ENCODE measurements at regions not wholly inside any gene's neighbourhood (a gene's known extent, or its start where the extent isn't known, plus 50 kb on each side); places are given as distances from the start of the nearest gene placed in this dataset.
A peak's percentile ranks its signal among the peaks of the same experiment; 100 is the strongest.
"Not testable (repeated sequence)": the region's sequence is repeated elsewhere in the genome, so short reads cannot be mapped to it uniquely, and the experiment has no call there.

- DNase-seq = no peak
These were observed 529.5 kb upstream of the RGMB start for GRCh38 chr5:98243972-98244371.

- DNase-seq = no peak
These were observed 524.5 kb upstream of the RGMB start for GRCh38 chr5:98248949-98249348.

DNA sequence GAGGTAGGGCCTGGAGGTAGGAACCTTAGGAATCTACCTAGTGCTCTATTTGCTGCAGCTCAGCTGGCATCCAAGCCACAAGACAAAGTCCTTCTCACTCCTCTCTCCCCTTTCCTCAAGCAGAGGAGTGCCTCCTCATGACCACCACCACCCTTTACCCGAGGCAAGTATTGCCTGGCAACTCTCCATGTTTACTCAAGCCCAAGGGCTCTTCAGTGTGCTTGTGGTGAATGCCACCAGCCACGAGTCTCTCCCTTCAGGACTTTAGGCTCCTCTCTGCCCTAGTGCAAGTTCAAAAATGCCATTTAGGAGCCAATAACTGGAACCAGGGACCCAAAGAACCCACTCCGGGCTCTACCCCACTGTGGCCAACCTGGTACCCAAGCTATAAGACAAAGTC, 514.5 kb upstream of the RGMB start:
- no peak for DNase-seq

GRCh38 chr5:98259595-98259994, 513.9 kb upstream of the RGMB start:
- DNase-seq = peak; percentile 23

DNA sequence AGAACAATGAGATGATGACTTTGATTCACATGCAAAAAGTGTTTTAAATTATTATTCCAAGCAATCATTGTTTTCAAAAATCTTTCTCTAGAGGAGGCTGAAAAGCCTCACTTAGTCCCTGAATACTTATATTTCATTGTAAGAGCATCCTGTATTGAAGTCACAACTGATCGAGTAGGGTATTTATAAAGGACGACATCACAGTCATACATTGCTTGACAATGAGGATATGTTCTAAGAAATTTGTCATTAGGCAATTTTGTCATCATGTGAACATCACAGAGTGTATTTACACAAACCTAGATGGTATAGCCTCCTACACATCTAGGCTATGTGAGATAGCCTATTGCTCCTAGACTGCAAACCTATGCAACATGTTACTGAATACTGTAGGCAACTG, 510.4 kb upstream of the RGMB start:
- no peak for DNase-seq

DNA sequence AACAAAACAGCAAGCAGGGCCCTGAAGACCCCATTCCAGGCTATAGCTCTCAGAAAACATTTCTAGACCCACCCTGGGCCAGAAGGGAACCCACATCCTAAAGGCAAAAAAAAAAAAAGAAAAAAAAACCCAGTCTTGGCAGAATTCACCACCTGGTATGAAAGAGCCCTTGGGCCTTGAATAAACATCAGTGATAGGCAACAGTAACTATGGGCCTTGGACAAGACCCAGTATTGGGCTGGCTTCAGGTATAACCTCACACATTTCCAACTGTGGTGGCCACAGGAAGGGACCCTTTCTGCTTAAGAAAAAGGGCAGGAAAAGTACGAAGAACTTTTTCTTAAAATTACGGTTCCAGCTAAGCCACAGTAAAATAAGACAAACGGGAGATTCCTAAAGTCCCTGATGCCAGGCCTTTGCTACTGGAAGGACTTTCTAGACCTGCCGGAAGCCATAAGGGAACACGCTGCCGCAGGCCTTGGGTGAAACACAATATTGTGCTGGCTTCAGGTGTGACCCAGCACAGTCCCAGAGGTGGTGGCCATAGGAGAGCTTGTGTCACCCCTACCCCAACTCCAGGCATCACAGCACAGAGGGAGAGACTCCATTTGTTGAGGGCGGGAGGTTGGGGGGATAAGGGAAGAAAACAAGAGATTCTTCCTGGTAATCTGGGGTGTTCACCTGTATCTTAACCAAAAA, 505.2 kb upstream of the RGMB start:
- DNase-seq = no peak

- DNase-seq = no peak
These were observed 497.5 kb upstream of the RGMB start for GRCh38 chr5:98275980-98276379.

- DNase-seq = peak; percentile 76
These were observed 490.9 kb upstream of the RGMB start for GRCh38 chr5:98282521-98282920.

GRCh38 chr5:98292496-98292895, 481.0 kb upstream of the RGMB start:
- no peak for DNase-seq

GRCh38 chr5:98296426-98296825, 477.0 kb upstream of the RGMB start:
- DNase-seq = peak; percentile 66

DNA sequence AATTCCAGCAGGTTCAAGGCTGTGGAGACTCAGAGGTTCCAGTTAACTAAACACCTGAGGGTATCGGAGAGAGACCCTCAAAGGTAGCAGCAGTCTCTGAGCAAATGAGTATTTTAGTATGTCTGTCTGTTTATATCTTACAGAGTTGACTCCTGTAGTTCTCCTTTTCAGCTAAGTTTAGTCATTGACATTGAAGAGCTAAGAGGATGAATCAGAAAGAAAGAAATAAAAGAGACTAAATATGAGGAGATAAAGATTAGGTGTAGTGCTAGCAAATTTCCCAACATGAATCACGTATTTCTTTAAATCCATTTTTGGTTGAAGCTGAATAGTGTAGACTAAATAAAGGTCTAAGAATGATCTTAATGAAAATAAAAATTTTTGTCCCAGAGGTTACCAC, 474.0 kb upstream of the RGMB start:
- peak; percentile 13 for DNase-seq

DNA sequence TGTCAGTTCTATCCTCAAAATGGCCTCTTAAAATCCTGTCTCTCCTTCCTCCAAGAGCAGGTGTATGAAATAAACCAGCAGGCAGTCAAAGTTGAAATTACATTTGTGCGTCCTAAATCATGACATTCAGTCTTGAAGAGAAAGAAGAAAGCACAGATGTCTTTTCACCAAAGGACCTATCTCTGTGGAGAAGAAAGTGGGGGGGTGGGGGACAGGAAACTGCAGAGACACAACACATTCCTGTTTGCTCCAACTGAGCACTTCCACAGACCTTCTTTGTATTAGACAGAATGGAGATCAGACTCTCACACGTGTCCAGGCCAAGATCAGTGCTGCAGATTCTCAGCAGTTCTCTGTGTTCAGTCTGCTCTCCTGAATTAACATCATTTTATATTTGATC, 471.9 kb upstream of the RGMB start:
- no peak for DNase-seq

GRCh38 chr5:98307811-98308210, 465.7 kb upstream of the RGMB start:
- no peak for DNase-seq

GRCh38 chr5:98308231-98308630, 465.2 kb upstream of the RGMB start:
- DNase-seq = no peak

GRCh38 chr5:98308960-98309359, 464.5 kb upstream of the RGMB start:
- DNase-seq = peak; percentile 20

DNA sequence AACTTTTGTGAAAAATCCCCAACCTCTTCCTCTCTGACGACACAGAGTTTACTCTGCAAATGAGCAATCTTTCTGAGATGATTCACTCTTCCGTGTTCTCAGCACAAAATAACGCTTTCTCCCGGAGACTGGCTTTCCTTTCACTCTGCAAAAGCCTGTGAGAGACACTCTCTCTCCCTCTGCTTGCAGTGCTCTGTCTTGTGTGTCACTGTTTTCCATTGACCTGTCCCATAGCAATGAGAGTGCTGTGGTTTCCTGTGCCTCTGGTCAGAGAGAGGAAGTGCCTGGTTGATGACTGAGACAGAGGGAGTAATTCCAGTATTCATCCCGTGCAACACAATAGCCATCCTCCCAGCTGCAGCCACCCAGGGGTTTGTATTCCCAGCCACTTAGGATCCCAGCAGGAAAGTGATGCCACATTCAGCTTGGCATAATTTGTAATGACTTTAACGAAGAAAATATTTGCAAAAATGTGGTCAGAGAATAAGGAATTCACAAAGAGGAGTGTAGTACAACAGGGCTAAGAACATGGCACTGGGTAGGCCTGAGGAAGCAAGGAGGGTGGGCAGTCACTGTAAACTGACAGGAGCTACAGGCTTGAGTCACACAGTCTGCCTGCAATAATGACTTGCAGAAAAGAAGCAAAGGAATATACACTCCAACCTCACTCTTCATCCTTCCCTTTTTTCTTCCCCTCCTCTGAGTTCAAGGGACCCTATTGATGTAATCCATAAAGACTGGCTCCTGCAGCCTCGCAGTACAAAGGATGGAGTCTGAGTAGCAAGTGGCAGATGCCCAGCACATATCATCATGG, 463.5 kb upstream of the RGMB start:
- peak; percentile 69 for DNase-seq

DNA sequence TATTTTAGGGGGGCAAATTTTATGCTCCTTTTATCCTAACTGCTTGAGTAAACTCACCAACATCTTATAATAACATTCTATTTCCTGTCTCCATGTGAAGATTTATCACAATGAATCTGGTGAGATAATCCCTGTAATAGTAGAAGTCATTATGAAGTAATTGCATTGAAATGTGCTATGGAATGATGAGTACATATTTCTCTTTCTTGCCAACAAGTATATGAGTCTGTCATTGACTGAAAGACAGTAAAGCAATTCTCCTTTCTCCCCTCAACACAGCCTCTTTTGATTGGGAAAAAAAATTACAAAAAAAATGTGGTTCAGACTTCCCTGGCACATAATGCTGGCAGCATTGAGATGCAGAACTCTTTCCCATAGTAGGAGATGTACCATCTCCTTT, 459.2 kb upstream of the RGMB start:
- DNase-seq = no peak

- DNase-seq = no peak
These were observed 455.1 kb upstream of the RGMB start for GRCh38 chr5:98318386-98318785.

GRCh38 chr5:98319299-98320011, 454.0 kb upstream of the RGMB start:
- DNase-seq = no peak

GRCh38 chr5:98320343-98320742, 453.1 kb upstream of the RGMB start:
- no peak for DNase-seq

DNA sequence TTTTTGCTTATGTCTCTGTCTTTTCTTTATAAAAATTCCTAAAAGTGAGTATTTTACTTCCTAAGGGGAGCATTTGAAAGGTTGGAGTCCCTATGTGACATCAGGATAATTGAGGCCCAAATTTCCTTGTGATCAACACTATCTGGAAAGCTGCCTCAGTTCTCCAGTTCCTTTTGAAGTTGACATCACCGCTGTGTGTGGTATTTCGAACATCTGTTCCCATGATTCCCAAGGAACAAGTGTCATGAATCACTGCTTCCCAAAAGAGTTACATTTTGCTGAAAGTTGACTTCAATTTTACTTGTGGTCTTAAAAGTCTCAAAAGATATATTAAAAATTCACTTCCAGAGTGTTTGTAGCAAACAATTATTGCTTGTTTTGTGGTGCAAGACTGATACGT, 452.1 kb upstream of the RGMB start:
- DNase-seq = no peak

GRCh38 chr5:98325187-98325586, 448.3 kb upstream of the RGMB start:
- DNase-seq = not testable (repeated sequence)

- no peak for DNase-seq
These were observed 445.4 kb upstream of the RGMB start for GRCh38 chr5:98328015-98328414.

GRCh38 chr5:98330871-98331270, 442.6 kb upstream of the RGMB start:
- DNase-seq = no peak

Measured in OCI-M1 (cell line).